ENCODE measurements at regions not wholly inside any gene's neighbourhood (a gene's known extent, or its start where the extent isn't known, plus 50 kb on each side); places are given as distances from the start of the nearest gene placed in this dataset.

GRCh38 chr2:160550048-160550447 lies 56.4 kb upstream of the RBMS1 start:
- H3K27me3 Mint-ChIP-seq, result peaks cover 0 to 12% (median 0%) of the 10 kb centered on the region in 5 donors

DNA sequence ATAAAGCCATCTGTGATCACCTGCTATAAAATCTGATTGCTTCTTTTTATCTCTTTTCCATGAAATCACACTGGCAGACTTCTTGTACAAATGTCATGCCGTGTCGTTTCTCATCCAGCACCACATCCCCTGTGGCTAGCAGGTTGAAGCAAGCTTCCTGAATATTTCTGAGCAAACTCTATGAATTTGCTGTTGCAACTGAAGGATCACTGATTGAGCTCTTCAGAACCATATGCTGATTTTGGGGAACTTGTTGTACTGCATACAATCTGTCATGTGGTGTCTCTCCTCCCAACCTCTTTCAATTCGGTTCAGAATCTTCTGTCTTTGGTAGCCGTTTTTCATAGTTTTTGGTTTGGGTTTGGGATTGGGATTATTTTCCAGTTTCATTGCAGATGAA lies 57.7 kb upstream of the RBMS1 start:
- Mint-ChIP-seq H3K27me3 (peaks cover 0 to 12% (median 0%) of the 10 kb centered on the region in 5 donors), H3K4me1 (peaks cover 0 to 22% (median 8%) of the 10 kb centered on the region in 7 donors), H3K27ac (peak overlapping the region in 2 of 9 donors; percentile 4 to 10), H3K36me3 (peaks cover 0 to 4% (median 0%) of the 10 kb centered on the region in 5 donors), H3K4me3 (peak overlapping the region in 8 of 10 donors; percentile 41 to 74 (median 60)), H3K9me3 (peaks cover 0 to 8% (median 0%) of the 10 kb centered on the region in 11 donors)
- Histone ChIP-seq H3K9me3 (ENCODE audit: control insufficient read depth in 2 of 3, low read length in 3 of 3) (no peaks in the 10 kb centered on the region), H3K36me3 (ENCODE audit: control insufficient read depth in 2 of 3, insufficient read depth in 3 of 3, low read length in 3 of 3) (no peaks in the 10 kb centered on the region), H3K27me3 (ENCODE audit: control insufficient read depth in 2 of 2, insufficient read depth in 2 of 2, low read length in 2 of 2) (no peaks in the 10 kb centered on the region), H3K4me3 (ENCODE audit: low read length) (no peak overlapping the region), H3K4me1 (ENCODE audit: control insufficient read depth in 2 of 2, insufficient read depth in 2 of 2, low read length in 2 of 2) (no peaks in the 10 kb centered on the region), H3K27ac (ENCODE audit: low read depth, low read length) (no peak overlapping the region)
- intact Hi-C loops (cut with micrococcal nuclease), result loop anchor here in 1 of 2 donors (5.0 kb wide), 1 partner anchor 421 kb away; no protein-coding TSS in a partner anchor
- DNase-seq (peak in 1 of 9 donors; percentile 6), ATAC-seq (peak; percentile 60)
- CTCF ChIA-PET, result no interaction called here
- POLR2A ChIA-PET, result no interaction called here

More at GRCh38 chr2:160550048-160550447, 56.4 kb upstream of the RBMS1 start:
- ChIA-PET CTCF (no interaction called here), POLR2A (no interaction called here)
- peaks cover 0 to 22% (median 8%) of the 10 kb centered on the region in 7 donors for H3K4me1 Mint-ChIP-seq
- ATAC-seq (no peak), DNase-seq (no peak)
- Histone ChIP-seq H3K27ac (ENCODE audit: low read depth, low read length) (no peak overlapping the region), H3K9me3 (ENCODE audit: control insufficient read depth in 2 of 3, low read length in 3 of 3) (no peaks in the 10 kb centered on the region), H3K27me3 (ENCODE audit: control insufficient read depth in 2 of 2, insufficient read depth in 2 of 2, low read length in 2 of 2) (no peaks in the 10 kb centered on the region), H3K4me1 (ENCODE audit: control insufficient read depth in 2 of 2, insufficient read depth in 2 of 2, low read length in 2 of 2) (no peaks in the 10 kb centered on the region), H3K36me3 (ENCODE audit: control insufficient read depth in 2 of 3, insufficient read depth in 3 of 3, low read length in 3 of 3) (no peaks in the 10 kb centered on the region), H3K4me3 (ENCODE audit: low read length) (no peak overlapping the region)
- H3K27ac Mint-ChIP-seq, result no peak overlapping the region
- H3K9me3 Mint-ChIP-seq, result peaks cover 0 to 4% (median 0%) of the 10 kb centered on the region in 11 donors
- peaks cover 0 to 4% (median 0%) of the 10 kb centered on the region in 5 donors for H3K36me3 Mint-ChIP-seq
- no peak overlapping the region for H3K4me3 Mint-ChIP-seq
- intact Hi-C loops (cut with micrococcal nuclease), result loop anchor here in 1 of 2 donors (5.0 kb wide), 1 partner anchor 422 kb away; no protein-coding TSS in a partner anchor

- H3K36me3 Mint-ChIP-seq, result peaks cover 0 to 4% (median 0%) of the 10 kb centered on the region in 5 donors
- H3K36me3 ChIP-seq (ENCODE audit: control insufficient read depth in 2 of 3, insufficient read depth in 3 of 3, low read length in 3 of 3), result no peaks in the 10 kb centered on the region
- no peak overlapping the region for H3K27ac ChIP-seq (ENCODE audit: low read depth, low read length)
- ATAC-seq, result no peak
- peaks cover 0 to 12% (median 0%) of the 10 kb centered on the region in 11 donors for H3K9me3 Mint-ChIP-seq
- DNase-seq, result no peak
- intact Hi-C loops (cut with micrococcal nuclease), result no loop called here
- H3K27me3 ChIP-seq (ENCODE audit: control insufficient read depth in 2 of 2, insufficient read depth in 2 of 2, low read length in 2 of 2), result no peaks in the 10 kb centered on the region
- no peak overlapping the region for H3K4me3 ChIP-seq (ENCODE audit: low read length)
- H3K4me3 Mint-ChIP-seq, result no peak overlapping the region
- peak overlapping the region in 1 of 9 donors; percentile 45 for H3K27ac Mint-ChIP-seq
- CTCF ChIA-PET, result no interaction called here
- peaks cover 0 to 19% (median 7%) of the 10 kb centered on the region in 7 donors for H3K4me1 Mint-ChIP-seq
- no peaks in the 10 kb centered on the region for H3K9me3 ChIP-seq (ENCODE audit: control insufficient read depth in 2 of 3, low read length in 3 of 3)
- H3K27me3 Mint-ChIP-seq, result peaks cover 0 to 12% (median 0%) of the 10 kb centered on the region in 5 donors
- no peaks in the 10 kb centered on the region for H3K4me1 ChIP-seq (ENCODE audit: control insufficient read depth in 2 of 2, insufficient read depth in 2 of 2, low read length in 2 of 2)
- POLR2A ChIA-PET, result no interaction called here
Observed at GRCh38 chr2:160555420-160556071, 61.9 kb upstream of the RBMS1 start.

DNA sequence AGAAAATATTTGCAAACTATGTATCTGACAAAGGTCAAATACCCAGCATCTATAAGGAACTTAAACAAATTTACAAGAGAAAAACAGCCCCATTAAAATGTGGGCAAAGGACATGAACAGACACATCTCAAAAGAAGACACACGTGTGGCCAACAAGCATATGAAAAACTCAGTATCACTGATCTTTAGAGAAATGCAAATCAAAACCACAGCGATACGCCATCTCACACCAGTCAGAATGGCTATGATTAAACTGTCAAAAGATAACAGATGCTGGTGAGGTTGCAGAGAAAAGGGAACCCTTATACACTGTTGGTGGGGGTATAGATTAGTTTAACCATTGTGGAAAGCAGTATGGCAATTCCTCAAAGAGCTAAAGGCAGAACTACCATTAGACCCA lies 64.3 kb upstream of the RBMS1 start:
- Histone ChIP-seq H3K9me3 (ENCODE audit: control insufficient read depth in 2 of 3, low read length in 3 of 3) (no peaks in the 10 kb centered on the region), H3K27me3 (ENCODE audit: control insufficient read depth in 2 of 2, insufficient read depth in 2 of 2, low read length in 2 of 2) (no peaks in the 10 kb centered on the region), H3K4me1 (ENCODE audit: control insufficient read depth in 2 of 2, insufficient read depth in 2 of 2, low read length in 2 of 2) (no peaks in the 10 kb centered on the region), H3K4me3 (ENCODE audit: low read length) (no peak overlapping the region), H3K36me3 (ENCODE audit: control insufficient read depth in 2 of 3, insufficient read depth in 3 of 3, low read length in 3 of 3) (no peaks in the 10 kb centered on the region), H3K27ac (ENCODE audit: low read depth, low read length) (no peak overlapping the region)
- Mint-ChIP-seq H3K27me3 (peaks cover 0 to 7% (median 0%) of the 10 kb centered on the region in 5 donors), H3K4me1 (peaks cover 0 to 6% (median 0%) of the 10 kb centered on the region in 7 donors), H3K4me3 (no peak overlapping the region), H3K27ac (no peak overlapping the region), H3K9me3 (peaks cover 0 to 12% (median 0%) of the 10 kb centered on the region in 11 donors), H3K36me3 (peaks cover 0 to 7% (median 0%) of the 10 kb centered on the region in 5 donors)
- POLR2A ChIA-PET, result no interaction called here
- no peak for DNase-seq
- CTCF ChIA-PET, result no interaction called here
- ATAC-seq, result peak; percentile 27
- intact Hi-C loops (cut with micrococcal nuclease), result no loop called here

- Histone ChIP-seq H3K27me3 (ENCODE audit: control insufficient read depth in 2 of 2, insufficient read depth in 2 of 2, low read length in 2 of 2) (no peaks in the 10 kb centered on the region), H3K4me3 (ENCODE audit: low read length) (no peak overlapping the region), H3K9me3 (ENCODE audit: control insufficient read depth in 2 of 3, low read length in 3 of 3) (no peaks in the 10 kb centered on the region), H3K36me3 (ENCODE audit: control insufficient read depth in 2 of 3, insufficient read depth in 3 of 3, low read length in 3 of 3) (no peaks in the 10 kb centered on the region), H3K27ac (ENCODE audit: low read depth, low read length) (no peak overlapping the region), H3K4me1 (ENCODE audit: control insufficient read depth in 2 of 2, insufficient read depth in 2 of 2, low read length in 2 of 2) (no peaks in the 10 kb centered on the region)
- H3K4me3 Mint-ChIP-seq, result no peak overlapping the region
- intact Hi-C loops (cut with micrococcal nuclease), result no loop called here
- DNase-seq (no peak), ATAC-seq (no peak)
- H3K4me1 Mint-ChIP-seq, result peaks cover 0 to 8% (median 3%) of the 10 kb centered on the region in 7 donors
- peak overlapping the region in 1 of 9 donors; percentile 26 for H3K27ac Mint-ChIP-seq
- POLR2A ChIA-PET, result no interaction called here
- peaks cover 0 to 12% (median 0%) of the 10 kb centered on the region in 11 donors for H3K9me3 Mint-ChIP-seq
- CTCF ChIA-PET, result no interaction called here
- peaks cover 0 to 7% (median 0%) of the 10 kb centered on the region in 5 donors for H3K36me3 Mint-ChIP-seq
- H3K27me3 Mint-ChIP-seq, result peaks cover 0 to under 1% (median 0%) of the 10 kb centered on the region in 5 donors
Observed at GRCh38 chr2:160558531-160558930, 64.9 kb upstream of the RBMS1 start.

GRCh38 chr2:160561551-160562295 lies 68.1 kb upstream of the RBMS1 start:
- Histone ChIP-seq H3K27me3 (ENCODE audit: control insufficient read depth in 2 of 2, insufficient read depth in 2 of 2, low read length in 2 of 2) (no peaks in the 10 kb centered on the region), H3K4me3 (ENCODE audit: low read length) (no peak overlapping the region), H3K9me3 (ENCODE audit: control insufficient read depth in 2 of 3, low read length in 3 of 3) (no peaks in the 10 kb centered on the region), H3K27ac (ENCODE audit: low read depth, low read length) (no peak overlapping the region), H3K36me3 (ENCODE audit: control insufficient read depth in 2 of 3, insufficient read depth in 3 of 3, low read length in 3 of 3) (no peaks in the 10 kb centered on the region), H3K4me1 (ENCODE audit: control insufficient read depth in 2 of 2, insufficient read depth in 2 of 2, low read length in 2 of 2) (peaks cover 0 to 11% of the 10 kb centered on the region in 2 donors)
- Mint-ChIP-seq H3K9me3 (peaks cover 0 to 7% (median 0%) of the 10 kb centered on the region in 11 donors), H3K27me3 (no peaks in the 10 kb centered on the region), H3K4me3 (no peak overlapping the region), H3K27ac (no peak overlapping the region), H3K36me3 (peaks cover 0 to 3% (median 0%) of the 10 kb centered on the region in 5 donors), H3K4me1 (peaks cover 2 to 37% (median 25%) of the 10 kb centered on the region in 7 donors)
- intact Hi-C loops (cut with micrococcal nuclease), result no loop called here
- DNase-seq (no peak), ATAC-seq (no peak)
- ChIA-PET CTCF (interaction anchor here (0.6 kb wide), 1 partner anchor 236 kb away, joined by 3 read pairs; no protein-coding TSS in a partner anchor), POLR2A (interaction anchor here (0.8 kb wide), 1 partner anchor 20 kb away, joined by 3 read pairs; no protein-coding TSS in a partner anchor)

Measured in naive thymus-derived CD4-positive, alpha-beta T cell (primary cell).